ENCODE measurements at regions not wholly inside any gene's neighbourhood (a gene's known extent, or its start where the extent isn't known, plus 50 kb on each side); places are given as distances from the start of the nearest gene placed in this dataset.

- TF ChIP-seq TCF7 (IDR thresholded peaks at IDR 0.05; ENCODE audit: borderline replicate concordance) (no peak), KDM2B (CRISPR knock-in tag; IDR thresholded peaks at IDR 0.05) (no peak), PHB2 (IDR thresholded peaks at IDR 0.05; ENCODE audit: low read depth) (no peak), CEBPB (tag; IDR thresholded peaks at IDR 0.05) (no peak), CTBP1 (IDR thresholded peaks at IDR 0.05; ENCODE audit: borderline replicate concordance) (no peak), UBTF (IDR thresholded peaks at IDR 0.05; ENCODE audit: borderline replicate concordance in 1 of 2, low read depth in 2 of 2, low read length in 2 of 2) (no peak), PCBP2 (IDR thresholded peaks at IDR 0.05; ENCODE audit: low read depth, low read length, poor library complexity, severe bottlenecking) (no peak), ZNF696 (CRISPR knock-in tag; conservative IDR thresholded peaks at IDR 0.05) (no peak)
- TF ChIP-seq, protein P1, sequence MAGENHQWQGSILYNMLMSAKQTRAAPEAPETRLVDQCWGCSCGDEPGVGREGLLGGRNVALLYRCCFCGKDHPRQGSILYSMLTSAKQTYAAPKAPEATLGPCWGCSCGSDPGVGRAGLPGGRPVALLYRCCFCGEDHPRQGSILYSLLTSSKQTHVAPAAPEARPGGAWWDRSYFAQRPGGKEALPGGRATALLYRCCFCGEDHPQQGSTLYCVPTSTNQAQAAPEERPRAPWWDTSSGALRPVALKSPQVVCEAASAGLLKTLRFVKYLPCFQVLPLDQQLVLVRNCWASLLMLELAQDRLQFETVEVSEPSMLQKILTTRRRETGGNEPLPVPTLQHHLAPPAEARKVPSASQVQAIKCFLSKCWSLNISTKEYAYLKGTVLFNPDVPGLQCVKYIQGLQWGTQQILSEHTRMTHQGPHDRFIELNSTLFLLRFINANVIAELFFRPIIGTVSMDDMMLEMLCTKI (IDR thresholded peaks at IDR 0.05; ENCODE audit: partially characterized antibody) = no peak
- TF ChIP-seq, protein P2, sequence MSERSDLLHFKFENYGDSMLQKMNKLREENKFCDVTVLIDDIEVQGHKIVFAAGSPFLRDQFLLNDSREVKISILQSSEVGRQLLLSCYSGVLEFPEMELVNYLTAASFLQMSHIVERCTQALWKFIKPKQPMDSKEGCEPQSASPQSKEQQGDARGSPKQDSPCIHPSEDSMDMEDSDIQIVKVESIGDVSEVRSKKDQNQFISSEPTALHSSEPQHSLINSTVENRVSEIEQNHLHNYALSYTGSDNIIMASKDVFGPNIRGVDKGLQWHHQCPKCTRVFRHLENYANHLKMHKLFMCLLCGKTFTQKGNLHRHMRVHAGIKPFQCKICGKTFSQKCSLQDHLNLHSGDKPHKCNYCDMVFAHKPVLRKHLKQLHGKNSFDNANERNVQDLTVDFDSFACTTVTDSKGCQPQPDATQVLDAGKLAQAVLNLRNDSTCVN (CRISPR knock-in tag; IDR thresholded peaks at IDR 0.05) = no peak
- TF ChIP-seq, protein P3, sequence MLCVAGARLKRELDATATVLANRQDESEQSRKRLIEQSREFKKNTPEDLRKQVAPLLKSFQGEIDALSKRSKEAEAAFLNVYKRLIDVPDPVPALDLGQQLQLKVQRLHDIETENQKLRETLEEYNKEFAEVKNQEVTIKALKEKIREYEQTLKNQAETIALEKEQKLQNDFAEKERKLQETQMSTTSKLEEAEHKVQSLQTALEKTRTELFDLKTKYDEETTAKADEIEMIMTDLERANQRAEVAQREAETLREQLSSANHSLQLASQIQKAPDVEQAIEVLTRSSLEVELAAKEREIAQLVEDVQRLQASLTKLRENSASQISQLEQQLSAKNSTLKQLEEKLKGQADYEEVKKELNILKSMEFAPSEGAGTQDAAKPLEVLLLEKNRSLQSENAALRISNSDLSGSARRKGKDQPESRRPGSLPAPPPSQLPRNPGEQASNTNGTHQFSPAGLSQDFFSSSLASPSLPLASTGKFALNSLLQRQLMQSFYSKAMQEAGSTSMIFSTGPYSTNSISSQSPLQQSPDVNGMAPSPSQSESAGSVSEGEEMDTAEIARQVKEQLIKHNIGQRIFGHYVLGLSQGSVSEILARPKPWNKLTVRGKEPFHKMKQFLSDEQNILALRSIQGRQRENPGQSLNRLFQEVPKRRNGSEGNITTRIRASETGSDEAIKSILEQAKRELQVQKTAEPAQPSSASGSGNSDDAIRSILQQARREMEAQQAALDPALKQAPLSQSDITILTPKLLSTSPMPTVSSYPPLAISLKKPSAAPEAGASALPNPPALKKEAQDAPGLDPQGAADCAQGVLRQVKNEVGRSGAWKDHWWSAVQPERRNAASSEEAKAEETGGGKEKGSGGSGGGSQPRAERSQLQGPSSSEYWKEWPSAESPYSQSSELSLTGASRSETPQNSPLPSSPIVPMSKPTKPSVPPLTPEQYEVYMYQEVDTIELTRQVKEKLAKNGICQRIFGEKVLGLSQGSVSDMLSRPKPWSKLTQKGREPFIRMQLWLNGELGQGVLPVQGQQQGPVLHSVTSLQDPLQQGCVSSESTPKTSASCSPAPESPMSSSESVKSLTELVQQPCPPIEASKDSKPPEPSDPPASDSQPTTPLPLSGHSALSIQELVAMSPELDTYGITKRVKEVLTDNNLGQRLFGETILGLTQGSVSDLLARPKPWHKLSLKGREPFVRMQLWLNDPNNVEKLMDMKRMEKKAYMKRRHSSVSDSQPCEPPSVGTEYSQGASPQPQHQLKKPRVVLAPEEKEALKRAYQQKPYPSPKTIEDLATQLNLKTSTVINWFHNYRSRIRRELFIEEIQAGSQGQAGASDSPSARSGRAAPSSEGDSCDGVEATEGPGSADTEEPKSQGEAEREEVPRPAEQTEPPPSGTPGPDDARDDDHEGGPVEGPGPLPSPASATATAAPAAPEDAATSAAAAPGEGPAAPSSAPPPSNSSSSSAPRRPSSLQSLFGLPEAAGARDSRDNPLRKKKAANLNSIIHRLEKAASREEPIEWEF (CRISPR knock-in tag; IDR thresholded peaks at IDR 0.05) = no peak
Measured at GRCh38 chr6:18613319-18613925, 226.3 kb downstream of the RNF144B start (continued).
